CD4-positive, alpha-beta T cell treated with Interleukin-6 at 100 ng/mL for 8 hours (primary cell): ENCODE measurements at regions not wholly inside any gene's neighbourhood (a gene's known extent, or its start where the extent isn't known, plus 50 kb on each side); places are given as distances from the start of the nearest gene placed in this dataset.
"Not testable (repeated sequence)": the region's sequence is repeated elsewhere in the genome, so short reads cannot be mapped to it uniquely, and the experiment has no call there.

Experiments
- DNase-seq: peaks from one replicate; pipeline ENCODE4 v3.0.0-alpha.2; 2020; ENCODE audit warnings: mixed read lengths, low spot score

DNA sequence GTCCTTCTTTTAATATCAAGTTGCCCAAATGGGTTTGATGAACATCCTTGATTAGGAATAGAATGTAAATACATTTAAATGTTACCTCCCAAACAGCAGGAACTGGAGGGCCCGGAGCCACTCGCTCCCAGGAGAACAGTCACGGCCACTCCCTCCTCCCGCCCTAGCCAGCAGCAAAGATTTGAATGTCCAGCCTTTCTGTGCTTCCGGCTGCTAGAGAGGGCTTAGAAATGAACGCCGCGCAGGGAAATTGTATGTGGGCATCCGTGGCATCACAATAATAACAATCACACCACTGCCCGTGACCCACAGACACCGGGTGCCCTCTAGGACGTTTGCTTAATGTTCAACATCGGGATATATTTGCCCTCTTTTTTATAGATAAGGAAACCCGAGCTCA is 164.9 kb upstream of the SALL3 start:
- no peak for DNase-seq

- DNase-seq = no peak
Measured at GRCh38 chr18:78816114-78816513, 163.5 kb upstream of the SALL3 start.

- DNase-seq = no peak
Measured at GRCh38 chr18:78816916-78817315, 162.7 kb upstream of the SALL3 start.

DNA sequence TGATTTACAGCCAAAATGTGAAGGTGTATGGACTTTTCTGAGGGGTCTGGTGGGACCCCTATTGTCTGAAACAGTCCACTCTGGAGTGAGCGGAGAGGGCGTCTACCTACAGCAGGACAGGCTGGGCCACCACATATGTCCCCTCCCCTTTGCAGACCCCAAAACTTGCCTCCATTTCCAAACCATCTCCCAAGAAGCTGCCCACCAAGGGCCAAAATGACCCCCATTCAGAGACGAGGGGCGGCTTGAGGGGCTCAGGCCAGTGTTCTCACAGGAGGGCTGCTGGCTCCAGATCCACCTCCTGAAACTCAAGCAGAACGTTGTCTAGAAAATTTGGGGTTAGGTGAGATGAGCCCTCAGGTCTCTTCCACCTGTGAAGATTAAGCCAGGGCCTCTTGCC is 161.1 kb upstream of the SALL3 start:
- DNase-seq = no peak

GRCh38 chr18:78818961-78819360 is 160.7 kb upstream of the SALL3 start:
- DNase-seq = no peak

DNA sequence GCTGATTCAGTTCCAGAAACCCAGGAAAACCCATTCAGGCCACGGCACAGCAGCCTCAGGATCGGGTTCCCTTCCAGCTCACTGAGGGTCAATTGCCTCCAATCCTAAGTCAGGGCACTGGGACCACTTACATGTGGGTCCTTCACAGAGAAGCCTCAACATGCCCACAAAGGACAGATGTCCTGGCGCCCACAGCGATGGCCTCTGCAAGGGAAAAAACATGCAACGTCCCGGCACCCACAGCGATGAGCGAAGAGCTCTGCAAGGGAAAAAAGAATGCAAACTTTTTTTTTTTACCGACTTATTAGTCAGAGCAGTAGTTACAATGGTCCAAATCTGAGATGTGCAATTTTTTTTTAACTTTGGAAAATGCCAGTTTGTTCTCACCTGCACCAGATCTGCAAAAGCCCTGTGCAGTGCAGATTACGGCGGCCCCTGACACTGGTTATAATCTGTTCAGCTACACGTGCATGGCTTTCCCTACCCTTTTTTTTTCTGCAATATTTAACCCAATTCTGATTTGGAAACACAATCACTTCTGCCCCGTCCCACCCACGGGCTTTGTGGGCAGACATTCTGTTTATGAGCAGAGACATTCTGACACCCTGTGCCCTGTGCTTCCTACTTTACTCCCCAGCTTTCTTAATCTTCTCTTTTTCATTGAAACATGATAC is 159.3 kb upstream of the SALL3 start:
- no peak for DNase-seq

GRCh38 chr18:78821396-78821795 is 158.2 kb upstream of the SALL3 start:
- DNase-seq = no peak

- no peak for DNase-seq
Measured at GRCh38 chr18:78822171-78822948, 157.3 kb upstream of the SALL3 start.

DNA sequence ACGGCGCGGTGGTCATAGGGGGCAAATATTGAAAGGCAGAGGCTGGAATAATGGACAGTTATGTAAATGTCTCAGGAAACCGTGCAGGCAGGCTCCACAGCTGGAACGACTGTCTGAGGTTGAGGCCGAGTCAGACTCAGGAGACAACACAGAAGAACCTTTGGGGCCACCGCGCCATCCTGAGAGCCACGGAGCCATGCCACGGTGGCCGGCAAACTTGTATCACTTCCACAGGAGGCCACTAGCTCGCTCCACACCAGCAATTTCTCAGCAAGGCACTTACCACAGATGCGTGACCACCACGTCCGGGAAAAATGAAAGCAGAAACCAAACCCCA is 156.7 kb upstream of the SALL3 start:
- DNase-seq = no peak

DNA sequence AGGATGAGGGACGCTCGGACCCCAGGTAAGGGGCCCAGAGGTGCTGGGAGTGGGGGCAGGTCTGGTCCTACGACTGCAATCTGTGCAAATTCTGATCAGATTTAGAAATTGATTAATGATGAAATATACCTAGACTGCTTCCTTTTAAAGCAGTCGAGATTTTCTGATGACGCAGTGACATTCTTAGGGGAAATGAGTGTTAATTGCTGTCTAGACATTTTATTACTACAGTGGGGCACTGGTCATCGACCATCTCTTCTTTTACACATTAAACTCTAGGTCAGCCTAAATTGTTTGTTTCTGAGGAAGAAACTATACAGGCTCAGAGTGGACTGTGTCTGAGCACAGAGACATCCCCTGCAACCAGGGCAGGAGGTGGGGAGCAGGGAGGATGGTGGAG is 154.4 kb upstream of the SALL3 start:
- no peak for DNase-seq

- DNase-seq = no peak
Measured at GRCh38 chr18:78826631-78827030, 153.0 kb upstream of the SALL3 start.

- no peak for DNase-seq
Measured at GRCh38 chr18:78827141-78827540, 152.5 kb upstream of the SALL3 start.

DNA sequence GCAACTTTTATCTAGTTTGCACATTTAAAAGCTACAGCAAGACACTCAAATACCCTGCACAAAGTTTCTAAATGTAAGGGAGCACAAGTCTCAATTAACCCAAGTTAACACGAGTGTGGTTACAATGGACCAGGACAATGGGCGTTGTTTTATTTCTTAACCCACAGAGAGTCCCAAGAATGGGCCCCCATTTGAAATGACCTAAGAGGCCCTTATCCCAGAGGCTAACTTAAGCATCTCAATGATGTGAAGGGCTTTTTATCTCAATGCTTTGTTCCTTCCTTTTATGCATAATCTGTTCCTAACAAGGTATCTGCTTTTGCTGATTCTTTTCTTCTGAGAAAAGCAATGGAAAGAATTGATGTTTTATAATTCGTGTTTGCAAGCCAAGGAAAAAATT is 151.5 kb upstream of the SALL3 start:
- no peak for DNase-seq

GRCh38 chr18:78829026-78829425 is 150.6 kb upstream of the SALL3 start:
- not testable (repeated sequence) for DNase-seq

DNA sequence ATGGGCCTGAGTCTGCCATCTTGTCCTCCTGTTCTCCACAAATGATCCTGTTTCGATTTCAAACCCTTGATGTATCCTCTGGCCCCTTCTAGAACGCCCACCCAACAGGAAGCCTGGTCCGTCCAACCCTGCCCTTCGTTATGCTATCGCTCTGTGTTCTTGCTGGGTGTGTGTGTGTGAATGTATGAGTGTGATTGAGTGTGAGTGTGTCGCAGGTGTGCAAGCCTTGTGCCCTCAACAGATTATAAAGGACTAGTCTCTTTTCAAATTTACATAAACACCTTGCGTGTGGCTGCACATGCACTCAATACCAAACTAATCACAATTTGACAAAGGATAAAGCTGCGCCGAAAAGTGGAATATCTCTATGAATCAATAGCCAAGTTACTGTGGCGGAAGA is 149.5 kb upstream of the SALL3 start:
- no peak for DNase-seq

DNA sequence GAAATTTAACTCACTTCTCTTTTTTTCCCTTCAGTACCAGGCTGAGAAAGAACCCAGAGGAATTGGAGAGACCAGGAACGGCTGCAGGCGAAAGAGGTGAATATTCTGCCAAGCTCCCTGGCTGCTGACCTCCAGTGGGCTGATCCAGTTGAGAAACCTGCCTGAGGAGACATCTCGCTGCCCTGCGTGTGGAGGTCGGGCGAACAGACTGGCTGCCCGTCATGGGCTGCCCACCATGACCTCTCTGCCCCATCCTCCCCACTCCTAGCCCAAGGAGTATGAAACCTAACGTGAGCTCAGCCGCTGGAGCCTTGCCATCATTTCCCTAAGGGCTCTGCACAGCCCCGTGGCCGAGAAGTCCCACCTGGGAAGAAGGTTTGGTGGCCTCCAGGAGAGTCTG is 148.8 kb upstream of the SALL3 start:
- DNase-seq = no peak

DNA sequence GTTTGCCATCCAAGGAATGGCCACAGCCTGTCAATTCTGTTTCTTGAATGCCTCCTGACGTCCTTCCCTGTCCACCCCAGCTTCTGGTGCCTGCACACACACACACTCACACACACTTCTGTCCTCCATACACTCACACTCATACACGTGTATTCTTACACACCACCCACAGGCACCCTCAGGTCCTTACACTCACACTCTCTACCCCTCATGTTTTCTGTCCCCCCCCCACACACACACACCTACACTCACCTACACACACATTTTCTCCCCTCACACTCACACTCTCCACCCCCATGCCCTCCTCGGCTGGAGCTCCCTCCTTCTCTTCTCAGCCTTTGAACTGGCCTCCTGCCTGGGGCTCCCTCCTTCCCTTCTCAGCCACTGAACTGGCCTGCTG is 148.0 kb upstream of the SALL3 start:
- DNase-seq = no peak

- no peak for DNase-seq
Measured at GRCh38 chr18:78833833-78834232, 145.8 kb upstream of the SALL3 start.

GRCh38 chr18:78836838-78837237 is 142.8 kb upstream of the SALL3 start:
- DNase-seq = no peak

- DNase-seq = no peak
Measured at GRCh38 chr18:78837754-78838153, 141.9 kb upstream of the SALL3 start.

DNA sequence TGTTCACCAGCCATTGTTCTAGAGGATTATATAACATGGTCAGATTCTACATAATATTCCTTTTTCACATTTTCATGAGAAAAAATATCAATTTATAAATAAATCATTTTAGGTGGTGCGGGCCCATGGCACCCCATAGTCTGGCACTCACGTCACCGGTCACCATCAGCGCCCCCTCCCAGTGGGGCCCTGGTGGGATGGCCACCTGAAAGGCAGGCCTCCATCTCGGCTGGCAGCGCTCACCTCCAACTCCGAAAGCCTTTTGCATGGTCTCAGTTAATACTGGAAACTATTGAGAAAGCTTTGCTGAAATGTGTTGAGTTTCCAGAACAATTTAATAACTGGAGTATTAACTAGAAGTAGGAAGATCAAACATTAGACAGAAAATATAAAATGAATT is 141.4 kb upstream of the SALL3 start:
- no peak for DNase-seq

DNA sequence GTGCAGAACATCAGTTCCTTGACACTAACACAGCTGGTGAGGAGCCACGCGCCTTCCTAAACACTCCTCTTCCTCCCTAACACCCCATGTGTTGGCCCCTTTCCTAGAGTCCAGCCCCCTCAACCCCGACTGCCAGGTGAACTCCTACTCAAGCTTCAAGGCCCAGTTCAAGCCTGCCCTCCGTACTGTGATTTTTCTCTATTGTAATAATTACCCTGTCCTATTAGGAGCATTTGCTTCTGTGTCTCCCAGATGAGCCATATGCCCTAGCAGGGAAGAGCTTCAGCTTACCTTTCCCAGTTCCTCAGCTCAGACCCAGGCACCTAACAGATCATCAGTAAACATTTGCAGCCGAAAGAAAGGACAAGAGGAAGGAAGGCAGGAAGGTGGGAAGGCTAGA is 130.6 kb upstream of the SALL3 start:
- no peak for DNase-seq

GRCh38 chr18:78849458-78849857 is 130.2 kb upstream of the SALL3 start:
- DNase-seq = no peak

DNA sequence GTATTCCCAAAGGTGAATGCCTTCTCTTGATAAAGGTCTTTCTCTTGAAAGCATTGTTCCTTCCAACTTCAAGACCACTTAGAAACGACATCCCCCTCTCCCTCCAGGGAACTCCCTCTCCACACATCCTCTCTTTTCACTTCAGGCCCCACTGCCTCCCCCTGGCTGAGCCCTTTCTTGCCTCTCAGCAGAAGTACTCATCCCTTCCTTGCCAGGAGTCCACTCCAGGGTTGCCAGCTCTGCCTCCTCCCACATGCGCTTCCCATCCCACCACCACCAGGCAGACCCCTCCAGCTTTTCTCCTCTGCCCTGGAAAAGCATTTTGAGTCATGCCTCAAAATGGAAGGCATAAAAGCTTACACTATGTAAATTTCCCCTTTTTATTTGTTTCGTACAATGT is 126.3 kb upstream of the SALL3 start:
- DNase-seq = no peak
